ENCODE measurements at regions not wholly inside any gene's neighbourhood (a gene's known extent, or its start where the extent isn't known, plus 50 kb on each side); places are given as distances from the start of the nearest gene placed in this dataset.
"Not testable (repeated sequence)": the region's sequence is repeated elsewhere in the genome, so short reads cannot be mapped to it uniquely, and the experiment has no call there.

DNA sequence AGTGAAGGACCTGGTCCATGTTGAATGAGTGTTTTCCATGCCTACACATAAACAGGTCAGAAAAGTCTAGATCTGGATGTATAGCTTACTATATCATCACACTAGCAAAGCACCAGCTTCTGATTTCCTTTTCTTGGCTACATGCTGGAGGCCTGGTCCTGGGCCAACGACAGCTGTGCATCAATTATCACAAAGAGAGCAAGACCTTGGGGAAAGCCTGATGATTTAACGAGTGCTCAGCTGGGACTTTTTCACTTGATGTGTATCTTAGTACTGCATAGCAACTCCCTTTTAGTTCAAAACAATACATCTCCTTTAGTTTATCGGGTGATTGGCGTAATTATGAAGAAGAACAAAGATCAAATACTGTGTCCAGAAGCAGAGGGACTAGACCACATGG is 358.2 kb downstream of the KIF2B start:
- H3K27ac ChIP-seq = no peak overlapping the region
- CTCF ChIA-PET = no interaction called here
- POLR2A ChIA-PET (ENCODE audit: low non-redundant PET) = no interaction called here
- TF ChIP-seq, protein P1, sequence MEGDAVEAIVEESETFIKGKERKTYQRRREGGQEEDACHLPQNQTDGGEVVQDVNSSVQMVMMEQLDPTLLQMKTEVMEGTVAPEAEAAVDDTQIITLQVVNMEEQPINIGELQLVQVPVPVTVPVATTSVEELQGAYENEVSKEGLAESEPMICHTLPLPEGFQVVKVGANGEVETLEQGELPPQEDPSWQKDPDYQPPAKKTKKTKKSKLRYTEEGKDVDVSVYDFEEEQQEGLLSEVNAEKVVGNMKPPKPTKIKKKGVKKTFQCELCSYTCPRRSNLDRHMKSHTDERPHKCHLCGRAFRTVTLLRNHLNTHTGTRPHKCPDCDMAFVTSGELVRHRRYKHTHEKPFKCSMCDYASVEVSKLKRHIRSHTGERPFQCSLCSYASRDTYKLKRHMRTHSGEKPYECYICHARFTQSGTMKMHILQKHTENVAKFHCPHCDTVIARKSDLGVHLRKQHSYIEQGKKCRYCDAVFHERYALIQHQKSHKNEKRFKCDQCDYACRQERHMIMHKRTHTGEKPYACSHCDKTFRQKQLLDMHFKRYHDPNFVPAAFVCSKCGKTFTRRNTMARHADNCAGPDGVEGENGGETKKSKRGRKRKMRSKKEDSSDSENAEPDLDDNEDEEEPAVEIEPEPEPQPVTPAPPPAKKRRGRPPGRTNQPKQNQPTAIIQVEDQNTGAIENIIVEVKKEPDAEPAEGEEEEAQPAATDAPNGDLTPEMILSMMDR (conservative IDR thresholded peaks at IDR 0.05; ENCODE audit: low read depth) = no peak
- no peak for DNase-seq (ENCODE audit: low spot score)

DNA sequence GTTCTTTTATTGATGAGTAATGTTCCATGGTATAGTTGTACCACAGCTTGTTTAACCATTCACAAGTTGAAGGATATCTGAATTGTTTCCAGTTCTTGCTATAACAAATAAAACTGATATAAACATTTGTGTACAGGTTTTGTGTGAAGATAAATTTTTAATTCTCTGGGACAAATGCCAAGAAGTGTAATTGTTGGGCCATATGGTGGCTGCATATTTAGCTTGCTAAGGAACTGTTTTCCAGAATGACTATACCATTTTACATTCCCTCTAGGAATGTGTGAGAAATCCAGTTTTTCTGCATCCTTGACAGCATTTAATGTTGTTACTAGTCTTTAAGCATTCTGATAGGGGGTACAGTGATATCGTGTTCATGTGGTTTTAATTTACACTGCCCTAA is 368.5 kb downstream of the KIF2B start:
- TF ChIP-seq, protein P1 (conservative IDR thresholded peaks at IDR 0.05; ENCODE audit: low read depth) = no peak
- H3K27ac ChIP-seq = no peak overlapping the region
- CTCF ChIA-PET = no interaction called here
- no peak for DNase-seq (ENCODE audit: low spot score)
- POLR2A ChIA-PET (ENCODE audit: low non-redundant PET) = no interaction called here

DNA sequence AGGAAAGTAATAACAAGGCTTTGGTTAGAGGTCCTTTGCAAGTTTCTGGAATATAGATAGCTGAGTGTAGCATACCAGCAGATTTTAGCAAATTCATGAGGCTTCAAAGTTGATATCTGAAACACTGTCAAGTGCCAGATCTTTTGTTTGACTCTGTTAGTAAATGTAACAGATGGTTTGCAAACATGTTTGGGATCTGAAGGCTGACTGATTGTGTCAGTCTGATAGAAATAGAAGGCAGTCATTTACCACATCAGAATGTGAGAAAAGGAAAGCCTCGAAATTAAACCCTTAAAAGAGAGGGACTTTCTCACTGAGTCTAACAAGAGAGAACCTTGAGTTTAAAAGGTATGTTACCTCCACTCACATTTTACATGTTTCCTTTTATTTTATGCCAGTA is 371.5 kb downstream of the KIF2B start:
- no peak for DNase-seq (ENCODE audit: low spot score)
- CTCF ChIA-PET = no interaction called here
- TF ChIP-seq, protein P1 (conservative IDR thresholded peaks at IDR 0.05; ENCODE audit: low read depth) = no peak
- POLR2A ChIA-PET (ENCODE audit: low non-redundant PET) = no interaction called here
- H3K27ac ChIP-seq = no peak overlapping the region

DNA sequence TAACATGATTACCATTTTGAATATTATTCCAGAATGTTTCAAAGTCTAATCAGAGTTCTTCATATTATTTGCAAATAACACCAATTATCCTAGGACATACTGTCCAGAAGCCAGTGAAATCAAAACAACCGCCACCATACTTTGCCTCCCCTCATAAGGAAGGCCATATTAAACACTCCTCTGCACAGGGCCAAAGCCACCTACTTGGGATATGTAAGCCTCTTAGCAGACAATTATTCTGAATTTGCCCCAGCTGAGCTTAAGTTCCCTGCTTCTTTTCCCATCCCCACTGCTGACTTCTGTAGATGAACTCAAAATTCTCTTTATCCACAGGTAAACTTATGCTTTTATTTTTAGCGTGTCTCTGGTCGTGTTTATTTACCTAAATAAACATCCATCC is 374.0 kb downstream of the KIF2B start:
- no peak for DNase-seq (ENCODE audit: low spot score)
- TF ChIP-seq, protein P1 (conservative IDR thresholded peaks at IDR 0.05; ENCODE audit: low read depth) = no peak
- H3K27ac ChIP-seq = no peak overlapping the region
- ChIA-PET CTCF (no interaction called here), POLR2A (ENCODE audit: low non-redundant PET) (no interaction called here)

DNA sequence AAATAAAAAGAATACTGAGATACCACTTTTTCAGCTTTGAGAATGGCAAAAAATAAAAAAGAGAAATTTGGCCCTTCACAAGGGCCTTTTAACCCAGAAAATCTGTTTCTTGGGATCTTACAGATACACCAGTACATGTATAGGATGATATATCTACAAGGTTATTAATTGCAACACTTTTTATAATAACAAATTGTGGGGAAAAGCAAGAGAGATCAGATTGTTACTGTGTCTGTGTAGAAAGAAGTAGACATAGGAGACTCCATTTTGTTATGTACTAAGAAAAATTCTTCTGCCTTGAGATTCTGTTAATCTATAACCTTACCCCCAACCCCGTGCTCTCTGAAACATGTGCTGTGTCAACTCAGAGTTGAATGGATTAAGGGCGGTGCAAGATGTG is 378.7 kb downstream of the KIF2B start:
- H3K27ac ChIP-seq; POLR2A ChIA-PET (ENCODE audit: low non-redundant PET); DNase-seq (ENCODE audit: low spot score); CTCF ChIA-PET: not testable (repeated sequence)

DNA sequence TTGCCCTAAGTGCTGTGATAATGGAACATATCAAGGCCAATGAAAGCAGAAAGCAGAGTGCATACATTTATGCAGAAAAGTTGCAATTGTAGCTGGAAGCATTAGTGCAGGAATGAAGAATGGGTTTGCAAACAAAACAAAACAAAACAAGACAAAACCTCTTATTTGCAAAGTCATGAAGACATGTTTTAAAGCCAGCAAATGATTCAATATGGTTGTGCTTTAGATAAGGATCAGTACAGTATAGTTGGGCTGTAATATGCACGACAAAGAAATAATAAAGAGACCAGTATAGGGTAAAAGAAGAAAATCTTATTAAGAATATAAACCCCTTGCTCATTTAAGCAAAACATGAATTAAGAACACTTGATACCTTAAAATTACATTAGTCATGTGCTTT is 398.1 kb downstream of the KIF2B start:
- CTCF ChIA-PET = no interaction called here
- TF ChIP-seq, protein P1 (conservative IDR thresholded peaks at IDR 0.05; ENCODE audit: low read depth) = no peak
- no peak overlapping the region for H3K27ac ChIP-seq
- POLR2A ChIA-PET (ENCODE audit: low non-redundant PET) = no interaction called here
- no peak for DNase-seq (ENCODE audit: low spot score)

DNA sequence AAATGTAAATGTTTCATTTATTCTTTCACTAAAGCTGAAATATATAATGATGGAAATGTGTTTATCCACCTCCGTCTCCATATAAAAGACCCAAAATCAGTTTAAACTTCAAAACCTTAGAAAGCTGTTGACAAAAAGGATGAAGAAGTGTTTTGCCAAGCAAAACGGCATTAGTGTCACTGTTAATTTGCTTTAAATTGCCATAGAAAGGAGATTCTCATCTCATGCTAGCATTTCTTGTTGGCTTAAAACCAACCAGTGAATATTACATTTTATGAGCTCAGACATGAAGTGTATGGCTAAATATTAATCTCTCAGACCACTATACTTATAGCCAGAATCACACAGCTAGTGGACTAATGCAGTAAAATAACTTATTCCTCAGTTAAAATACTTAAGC is 398.8 kb downstream of the KIF2B start:
- ChIA-PET POLR2A (ENCODE audit: low non-redundant PET) (no interaction called here), CTCF (no interaction called here)
- TF ChIP-seq, protein P1 (conservative IDR thresholded peaks at IDR 0.05; ENCODE audit: low read depth) = no peak
- no peak for DNase-seq (ENCODE audit: low spot score)
- no peak overlapping the region for H3K27ac ChIP-seq
